Uterus (tissue), 3 donors: ENCODE measurements at regions not wholly inside any gene's neighbourhood (a gene's known extent, or its start where the extent isn't known, plus 50 kb on each side); places are given as distances from the start of the nearest gene placed in this dataset.

ENCODE experiments used
- DNase-seq, 2 donors: peaks; one replicate each; pipeline ENCODE4 v3.0.0-alpha.2; 2019 to 2020
- H3K27ac ChIP-seq, 2 donors: fragments of 200-600 bp; sonication (generic); 1 replicate in 1 of 2; 2 replicates in 1 of 2; pipeline ENCODE4 v1.5.1; 2016 to 2018
- H3K27me3 ChIP-seq, 2 donors: fragments of 200-600 bp; sonication (generic); one replicate each; pipeline ENCODE4 v1.5.1; 2018 to 2019; ENCODE audit warnings: control low read depth in 1 of 2
- H3K36me3 ChIP-seq, 2 donors: fragments of 200-600 bp; sonication (generic); one replicate each; pipeline ENCODE4 v1.5.1; 2019; ENCODE audit warnings: control low read depth in 1 of 2
- H3K4me1 ChIP-seq, 2 donors: fragments of 200-600 bp; sonication (generic); one replicate each; pipeline ENCODE4 v1.5.1; 2018 to 2019; ENCODE audit warnings: control low read depth in 1 of 2
- H3K4me3 ChIP-seq, 2 donors: fragments of 200-600 bp; sonication (generic); 1 replicate in 1 of 2; 2 replicates in 1 of 2; pipeline ENCODE4 v1.5.1; 2018 to 2019; ENCODE audit warnings: mild to moderate bottlenecking in 1 of 2
- H3K9me3 ChIP-seq, 2 donors: fragments of 200-600 bp; sonication (generic); one replicate each; pipeline ENCODE4 v1.5.1; 2019; ENCODE audit warnings: control low read depth in 1 of 2
- POLR2A ChIP-seq, 2 donors: fragments of 450-650 bp; IDR thresholded peaks; one replicate each; pipeline ENCODE4 v1.6.1; 2016; ENCODE audit warnings: antibody characterized with exemption in 2 of 2, mild to moderate bottlenecking in 1 of 2, moderate library complexity in 1 of 2
- intact Hi-C: fragments of 100-400 bp; cut with DNase I; formaldehyde crosslinking; loops from one replicate; pipeline ENCODE4 v1.15.1; 2023; ENCODE audit warnings: low total_unique reads
- TF ChIP-seq, protein P1 (sequence below), 4 experiments: fragments of 200-600 bp in 2 of 4; fragments of 450-650 bp in 2 of 4; sonication (generic) in 2 of 4; IDR thresholded peaks; one replicate each; pipeline ENCODE4 v1.5.1; 2016 to 2019; ENCODE audit warnings: antibody characterized with exemption in 4 of 4, mild to moderate bottlenecking in 2 of 4, moderate library complexity in 1 of 4
- donor health status: DM: yes; HTN: yes; CAD: no.

DNA sequence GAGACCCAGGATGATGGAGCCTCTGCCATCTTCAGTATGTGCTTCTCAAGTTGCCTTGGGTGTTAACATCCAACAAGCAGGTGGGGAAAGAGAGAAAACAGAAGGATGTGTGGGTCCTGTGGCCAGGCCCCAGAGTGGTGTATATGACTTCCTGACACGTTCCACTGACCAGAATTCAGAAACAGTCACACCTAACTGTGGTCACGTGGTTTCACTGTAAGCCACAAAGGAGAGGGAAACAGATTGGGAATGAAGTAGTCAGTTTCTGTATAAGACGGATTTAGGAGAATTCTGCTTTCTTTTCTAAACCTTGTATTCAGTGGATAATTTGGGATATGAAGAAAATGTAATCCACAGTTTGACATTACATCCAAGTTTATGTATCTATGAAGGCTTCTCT lies 454.1 kb upstream of the IL12A start:
- Histone ChIP-seq H3K36me3 (no peaks in the 10 kb centered on the region), H3K4me1 (no peaks in the 10 kb centered on the region), H3K27ac (no peak overlapping the region), H3K9me3 (no peaks in the 10 kb centered on the region), H3K27me3 (no peaks in the 10 kb centered on the region), H3K4me3 (no peak overlapping the region)
- DNase-seq, result no peak
- TF ChIP-seq, protein P1, sequence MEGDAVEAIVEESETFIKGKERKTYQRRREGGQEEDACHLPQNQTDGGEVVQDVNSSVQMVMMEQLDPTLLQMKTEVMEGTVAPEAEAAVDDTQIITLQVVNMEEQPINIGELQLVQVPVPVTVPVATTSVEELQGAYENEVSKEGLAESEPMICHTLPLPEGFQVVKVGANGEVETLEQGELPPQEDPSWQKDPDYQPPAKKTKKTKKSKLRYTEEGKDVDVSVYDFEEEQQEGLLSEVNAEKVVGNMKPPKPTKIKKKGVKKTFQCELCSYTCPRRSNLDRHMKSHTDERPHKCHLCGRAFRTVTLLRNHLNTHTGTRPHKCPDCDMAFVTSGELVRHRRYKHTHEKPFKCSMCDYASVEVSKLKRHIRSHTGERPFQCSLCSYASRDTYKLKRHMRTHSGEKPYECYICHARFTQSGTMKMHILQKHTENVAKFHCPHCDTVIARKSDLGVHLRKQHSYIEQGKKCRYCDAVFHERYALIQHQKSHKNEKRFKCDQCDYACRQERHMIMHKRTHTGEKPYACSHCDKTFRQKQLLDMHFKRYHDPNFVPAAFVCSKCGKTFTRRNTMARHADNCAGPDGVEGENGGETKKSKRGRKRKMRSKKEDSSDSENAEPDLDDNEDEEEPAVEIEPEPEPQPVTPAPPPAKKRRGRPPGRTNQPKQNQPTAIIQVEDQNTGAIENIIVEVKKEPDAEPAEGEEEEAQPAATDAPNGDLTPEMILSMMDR (IDR thresholded peaks at IDR 0.05), result no peak
- no peak for TF ChIP-seq POLR2A (IDR thresholded peaks at IDR 0.05)
- intact Hi-C loops, result no loop called here

DNA sequence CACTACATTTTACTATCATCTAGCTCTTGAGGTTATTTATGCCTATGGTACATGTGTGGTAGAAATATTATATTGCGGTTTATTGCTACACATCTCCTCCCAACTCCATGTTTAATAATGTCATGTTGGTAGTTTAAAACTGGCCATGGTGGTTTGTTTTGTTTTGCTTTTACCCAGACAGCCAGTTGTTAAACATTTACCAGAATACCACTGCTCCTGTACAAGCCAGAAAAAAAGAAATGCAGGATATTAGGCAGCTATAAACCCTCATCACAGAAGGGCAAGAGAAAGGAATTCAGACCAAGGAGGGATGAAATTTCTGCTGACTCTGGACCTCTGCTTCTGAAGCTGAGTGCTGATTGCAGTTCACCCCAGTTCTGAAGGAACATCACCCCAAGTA lies 451.8 kb upstream of the IL12A start:
- H3K4me1 ChIP-seq, result no peaks in the 10 kb centered on the region
- intact Hi-C loops, result no loop called here
- H3K27me3 ChIP-seq, result no peaks in the 10 kb centered on the region
- no peak for TF ChIP-seq POLR2A (IDR thresholded peaks at IDR 0.05)
- TF ChIP-seq, protein P1 (IDR thresholded peaks at IDR 0.05), result no peak
- no peak overlapping the region for H3K27ac ChIP-seq
- no peak for DNase-seq
- H3K36me3 ChIP-seq, result no peaks in the 10 kb centered on the region
- H3K9me3 ChIP-seq, result no peaks in the 10 kb centered on the region
- H3K4me3 ChIP-seq, result no peak overlapping the region

DNA sequence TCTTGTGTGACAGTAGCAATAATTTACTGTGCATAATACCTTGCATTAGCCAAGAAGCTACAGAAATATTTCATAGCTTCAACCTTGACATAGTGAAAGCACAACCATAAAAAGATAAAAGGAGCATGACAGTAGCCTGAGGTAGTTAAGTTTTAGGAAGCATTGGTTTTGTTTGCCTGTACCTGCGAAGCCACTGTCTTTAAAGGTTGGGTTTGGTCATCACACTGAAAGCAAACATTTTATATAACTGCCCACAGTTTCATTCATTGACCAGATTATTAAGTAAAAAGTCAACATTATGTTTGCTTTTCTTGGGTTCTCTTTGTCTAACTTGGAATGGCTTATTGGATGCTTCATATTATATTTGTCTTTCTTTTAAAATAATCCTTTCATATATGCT lies 450.1 kb upstream of the IL12A start:
- Histone ChIP-seq H3K36me3 (no peaks in the 10 kb centered on the region), H3K9me3 (no peaks in the 10 kb centered on the region), H3K27ac (no peak overlapping the region), H3K4me3 (no peak overlapping the region), H3K4me1 (no peaks in the 10 kb centered on the region), H3K27me3 (no peaks in the 10 kb centered on the region)
- TF ChIP-seq POLR2A (IDR thresholded peaks at IDR 0.05), result no peak
- no peak for DNase-seq
- intact Hi-C loops, result no loop called here

DNA sequence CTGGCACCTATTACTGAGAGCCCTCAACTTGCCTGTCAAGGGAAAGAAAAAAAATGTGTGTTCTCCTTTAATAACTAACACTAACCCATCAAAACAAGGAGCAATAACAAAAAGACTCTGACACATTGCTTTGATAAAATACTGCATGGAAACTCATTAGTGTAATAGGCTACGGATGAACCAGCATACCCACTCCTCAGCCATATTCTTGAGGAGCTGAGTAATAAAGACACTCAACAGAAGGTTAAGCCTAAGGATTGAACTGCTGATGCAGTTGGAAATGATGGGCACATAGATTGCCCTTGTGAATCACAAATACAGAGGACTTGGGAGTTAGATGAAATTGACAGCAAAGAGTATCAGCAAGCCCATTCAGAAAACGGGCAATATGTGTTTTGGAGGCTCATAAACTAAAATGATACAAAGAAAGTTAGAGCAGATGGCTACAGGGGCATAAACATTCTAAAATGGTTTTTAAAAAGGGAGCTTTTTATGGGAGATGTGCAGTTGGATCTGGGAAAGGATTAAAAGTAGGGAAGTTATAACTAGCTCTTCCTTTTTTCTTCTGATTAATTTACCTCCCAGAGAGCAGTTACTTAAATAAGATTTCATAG lies 447.6 kb upstream of the IL12A start:
- Histone ChIP-seq H3K27me3 (no peaks in the 10 kb centered on the region), H3K9me3 (no peaks in the 10 kb centered on the region), H3K36me3 (no peaks in the 10 kb centered on the region), H3K4me3 (no peak overlapping the region), H3K4me1 (no peaks in the 10 kb centered on the region), H3K27ac (no peak overlapping the region)
- no peak for DNase-seq
- intact Hi-C loops, result no loop called here
- TF ChIP-seq POLR2A (IDR thresholded peaks at IDR 0.05), result no peak
- TF ChIP-seq, protein P1 (IDR thresholded peaks at IDR 0.05), result no peak

DNA sequence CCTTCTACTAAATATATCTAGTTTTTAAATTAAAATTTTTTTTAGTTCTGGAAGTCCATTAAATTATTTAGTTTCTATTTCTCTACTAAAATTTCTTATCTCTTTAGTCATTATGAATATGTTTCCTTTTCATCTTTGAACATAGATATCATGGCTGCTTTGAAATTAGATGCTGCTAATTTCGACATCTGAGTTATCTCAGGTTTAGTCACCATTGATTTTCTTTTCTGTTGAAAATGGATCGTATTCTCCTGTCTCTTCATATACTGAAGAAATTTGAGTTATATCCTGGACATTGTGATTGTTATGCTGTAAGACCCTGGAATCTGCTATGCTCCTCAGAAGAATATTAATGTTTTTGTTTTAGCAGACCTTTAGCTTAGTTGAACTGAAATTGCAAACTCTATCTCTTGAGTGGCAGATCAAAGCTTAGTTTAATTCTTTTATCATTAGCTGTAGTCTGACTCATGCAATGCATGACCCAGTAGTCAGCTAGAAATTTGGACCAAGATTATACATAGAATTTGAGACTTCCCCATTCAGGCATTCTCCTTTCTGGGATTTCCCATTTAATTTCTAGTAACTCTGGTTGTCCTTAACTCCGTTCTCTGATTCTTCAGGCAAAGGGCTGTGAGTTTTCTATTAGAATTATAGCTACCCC lies 439.8 kb upstream of the IL12A start:
- H3K4me3 ChIP-seq, result no peak overlapping the region
- intact Hi-C loops, result no loop called here
- no peak for TF ChIP-seq POLR2A (IDR thresholded peaks at IDR 0.05)
- TF ChIP-seq, protein P1 (IDR thresholded peaks at IDR 0.05), result no peak
- no peaks in the 10 kb centered on the region for H3K36me3 ChIP-seq
- H3K4me1 ChIP-seq, result no peaks in the 10 kb centered on the region
- no peaks in the 10 kb centered on the region for H3K27me3 ChIP-seq
- H3K27ac ChIP-seq, result no peak overlapping the region
- DNase-seq, result no peak
- no peaks in the 10 kb centered on the region for H3K9me3 ChIP-seq
